IMR-90 (cell line): ENCODE measurements at regions not wholly inside any gene's neighbourhood (a gene's known extent, or its start where the extent isn't known, plus 50 kb on each side); places are given as distances from the start of the nearest gene placed in this dataset.

Source experiments
- ATAC-seq: fragments of 200-7000 bp; cut with Tn5 transposase; 2 replicates; pipeline ENCODE4 v1.9.1; 2020; ENCODE audit warnings: low read depth, mild to moderate bottlenecking, moderate library complexity
- BruUV-seq: library from RNA; stranded (reverse); fragments of 400-500 nt; replicated peaks from 2 replicates; lab custom pipeline; 2021; lab: Mats Ljungman, UMichigan
- CTCF ChIA-PET: fragments of 300-600 bp; formaldehyde crosslinking; extraction: SDS; loops from one replicate; lab custom pipeline; 2021; ENCODE audit warnings: antibody characterized with exemption; lab: Yijun Ruan, JAX
- POLR2A ChIA-PET: fragments of 300-600 bp; sonication (Branson Sonifier 250); formaldehyde crosslinking; loops from one replicate; lab custom pipeline; 2022; ENCODE audit warnings: antibody characterized with exemption; ENCODE audit not compliant: unreplicated experiment; lab: Charles Lee
- DNase-seq: peaks from one replicate; pipeline ENCODE4 v3.0.0; 2013
- H2AFZ ChIP-seq: replicated peaks from 2 replicates; pipeline ENCODE3; 2013; ENCODE audit warnings: low read length, mild to moderate bottlenecking; ENCODE audit not compliant: poor library complexity
- H2AK5ac ChIP-seq: 2 replicates; pipeline ENCODE4 v1.6.1; 2013; ENCODE audit warnings: low read depth, low read length, inconsistent platforms
- H2AK9ac ChIP-seq: replicated peaks from 2 replicates; pipeline ENCODE3; 2013; ENCODE audit warnings: mild to moderate bottlenecking, low read depth, low read length, moderate library complexity; ENCODE audit not compliant: poor library complexity
- H2BK120ac ChIP-seq: 2 replicates; pipeline ENCODE4 v1.6.1; 2013; ENCODE audit warnings: low read depth, low read length, inconsistent platforms
- H2BK15ac ChIP-seq: 3 replicates; pipeline ENCODE4 v1.6.1; 2013; ENCODE audit warnings: low read depth, low read length, inconsistent platforms
- H2BK20ac ChIP-seq: 2 replicates; pipeline ENCODE4 v1.6.1; 2013; ENCODE audit warnings: low read depth, mild to moderate bottlenecking, inconsistent platforms, low read length, moderate library complexity
- H2BK5ac ChIP-seq: 2 replicates; pipeline ENCODE4 v1.6.1; 2013; ENCODE audit warnings: mild to moderate bottlenecking, low read depth, low read length, inconsistent platforms; ENCODE audit not compliant: poor library complexity, severe bottlenecking
- H3K14ac ChIP-seq: replicated peaks from 2 replicates; pipeline ENCODE4 v1.6.1; 2013; ENCODE audit warnings: low read depth, low read length, inconsistent platforms
- H3K18ac ChIP-seq: 2 replicates; pipeline ENCODE4 v1.6.1; 2013; ENCODE audit warnings: low read depth, low read length, control low read depth
- H3K23ac ChIP-seq: 2 replicates; pipeline ENCODE4 v1.6.1; 2013; ENCODE audit warnings: low read depth, low read length, inconsistent platforms
- H3K27ac ChIP-seq: 2 replicates; pipeline ENCODE4 v1.5.1; 2013; ENCODE audit warnings: mild to moderate bottlenecking, control low read depth, low read length; ENCODE audit not compliant: insufficient read depth
- H3K27me3 ChIP-seq: 2 replicates; pipeline ENCODE4 v1.6.1; 2013; ENCODE audit warnings: low read length; ENCODE audit not compliant: control insufficient read depth, insufficient read depth
- H3K36me3 ChIP-seq: 2 replicates; pipeline ENCODE4 v1.6.1; 2013; ENCODE audit warnings: low read length, mixed read lengths; ENCODE audit not compliant: control insufficient read depth, insufficient read depth
- H3K4ac ChIP-seq: 2 replicates; pipeline ENCODE4 v1.6.1; 2013; ENCODE audit warnings: low read depth, low read length, inconsistent platforms
- H3K4me1 ChIP-seq: 2 replicates; pipeline ENCODE4 v1.6.1; 2013; ENCODE audit warnings: low read length, mixed read lengths; ENCODE audit not compliant: control insufficient read depth, insufficient read depth
- H3K4me2 ChIP-seq: 2 replicates; pipeline ENCODE4 v1.6.1; 2013; ENCODE audit warnings: low read depth, mild to moderate bottlenecking, control low read depth, low read length, moderate library complexity
- H3K4me3 ChIP-seq: 2 replicates; pipeline ENCODE4 v1.5.1; 2013; ENCODE audit warnings: low read depth, mild to moderate bottlenecking, control low read depth, low read length, moderate library complexity; ENCODE audit not compliant: insufficient read depth
- H3K56ac ChIP-seq: 2 replicates; pipeline ENCODE4 v1.6.1; 2013; ENCODE audit warnings: low read length, inconsistent platforms; ENCODE audit not compliant: insufficient read depth; ENCODE audit errors: extremely low read depth
- H3K79me1 ChIP-seq, 2 experiments: 2 replicates each; pipeline ENCODE4 v1.6.1; 2013; ENCODE audit warnings: low read length in 2 of 2, inconsistent platforms in 1 of 2, low read depth in 1 of 2
- H3K9ac ChIP-seq: 2 replicates; pipeline ENCODE4 v1.6.1; 2013; ENCODE audit warnings: low read depth, low read length, control low read depth
- H3K9me1 ChIP-seq: 2 replicates; pipeline ENCODE4 v1.6.1; 2013; ENCODE audit warnings: low read length, inconsistent platforms; ENCODE audit not compliant: insufficient read depth
- H3K9me3 ChIP-seq: 2 replicates; pipeline ENCODE4 v1.6.1; 2013; ENCODE audit warnings: low read length; ENCODE audit not compliant: control insufficient read depth, insufficient read depth
- H4K20me1 ChIP-seq: 2 replicates; pipeline ENCODE4 v1.6.1; 2013; ENCODE audit warnings: low read length, inconsistent platforms; ENCODE audit not compliant: insufficient read depth
- H4K5ac ChIP-seq: 2 replicates; pipeline ENCODE4 v1.6.1; 2013; ENCODE audit warnings: mild to moderate bottlenecking, low read depth, low read length, control low read depth
- H4K8ac ChIP-seq, 2 experiments: 2 replicates each; pipeline ENCODE4 v1.6.1; 2013; ENCODE audit warnings: low read depth in 2 of 2, low read length in 2 of 2, control low read depth in 1 of 2, inconsistent platforms in 1 of 2
- H4K91ac ChIP-seq: 2 replicates; pipeline ENCODE4 v1.6.1; 2013; ENCODE audit warnings: low read depth, low read length, inconsistent platforms; ENCODE audit not compliant: insufficient read depth
- BHLHE40 ChIP-seq: fragments of 150-350 bp; IDR thresholded peaks from 2 replicates; pipeline ENCODE4 v1.6.1; 2016; ENCODE audit warnings: mild to moderate bottlenecking, low read depth, low read length
- CEBPB ChIP-seq: IDR thresholded peaks from 2 replicates; pipeline ENCODE4 v1.6.1; 2012; ENCODE audit warnings: low read depth, low read length, improper control_type of control experiment
- FOS ChIP-seq: fragments of 150-350 bp; IDR thresholded peaks from 2 replicates; pipeline ENCODE4 v1.6.1; 2016; ENCODE audit warnings: low read depth, low read length
- MAFK ChIP-seq: IDR thresholded peaks from 2 replicates; pipeline ENCODE4 v1.6.1; 2012; ENCODE audit warnings: low read depth, low read length, improper control_type of control experiment
- MAZ ChIP-seq: IDR thresholded peaks from 2 replicates; pipeline ENCODE4 v1.6.1; 2012; ENCODE audit warnings: low read depth, mild to moderate bottlenecking, low read length, improper control_type of control experiment, moderate library complexity, borderline replicate concordance
- MXI1 ChIP-seq: IDR thresholded peaks from 2 replicates; pipeline ENCODE4 v1.6.1; 2012; ENCODE audit warnings: low read depth, mild to moderate bottlenecking, low read length, moderate library complexity, borderline replicate concordance
- NFE2L2 ChIP-seq: fragments of 150-350 bp; IDR thresholded peaks from 2 replicates; pipeline ENCODE4 v1.6.1; 2016; ENCODE audit warnings: low read depth, mild to moderate bottlenecking, low read length
- RAD21 ChIP-seq: IDR thresholded peaks from 2 replicates; pipeline ENCODE4 v1.6.1; 2012; ENCODE audit warnings: low read length, improper control_type of control experiment
- RCOR1 ChIP-seq: IDR thresholded peaks from 2 replicates; pipeline ENCODE4 v1.6.1; 2012; ENCODE audit warnings: mild to moderate bottlenecking, low read length, improper control_type of control experiment; ENCODE audit not compliant: insufficient replicate concordance
- RFX5 ChIP-seq: IDR thresholded peaks from 2 replicates; pipeline ENCODE4 v1.8.0; 2012; ENCODE audit warnings: low read depth, mild to moderate bottlenecking, low read length, moderate library complexity
- SMC3 ChIP-seq: fragments of 150-350 bp; IDR thresholded peaks from 2 replicates; pipeline ENCODE4 v1.6.1; 2016; ENCODE audit warnings: low read depth, mild to moderate bottlenecking, antibody characterized with exemption, low read length, moderate library complexity
- WGBS, 2 experiments: methylation state at CpG; one replicate each; pipeline versions ENCODE4 v1.1.5 to v1.1.7; 2013; ENCODE audit warnings: missing lambda C conversion rate in 2 of 2; ENCODE audit not compliant: insufficient read length in 1 of 2; ENCODE audit errors: extremely low coverage in 2 of 2; 5-methylcytosine and 5-hydroxymethylcytosine counted together
- dilution Hi-C: fragments of 300-500 bp; cut with HindIII; formaldehyde crosslinking; loops from one replicate; pipeline ENCODE4 v1.14.3; 2018; ENCODE audit warnings: low sequenced_read_pairs; ENCODE audit not compliant: unreplicated experiment
- in situ Hi-C: fragments of 300-500 bp; cut with MboI; formaldehyde crosslinking; loops from 3 replicates; pipeline ENCODE4 v1.14.3; 2019; ENCODE audit warnings: low sequenced_read_pairs, inconsistent platforms, mixed read lengths
- intact Hi-C: fragments of 100-400 bp; cut with micrococcal nuclease; formaldehyde crosslinking; loops from 2 replicates; pipeline ENCODE4 v1.10.0; 2022
- TF ChIP-seq, protein P1 (sequence below): conservative IDR thresholded peaks from 2 replicates; pipeline ENCODE4 v1.5.1; 2012; ENCODE audit warnings: mild to moderate bottlenecking, low read depth, low read length, improper control_type of control experiment

DNA sequence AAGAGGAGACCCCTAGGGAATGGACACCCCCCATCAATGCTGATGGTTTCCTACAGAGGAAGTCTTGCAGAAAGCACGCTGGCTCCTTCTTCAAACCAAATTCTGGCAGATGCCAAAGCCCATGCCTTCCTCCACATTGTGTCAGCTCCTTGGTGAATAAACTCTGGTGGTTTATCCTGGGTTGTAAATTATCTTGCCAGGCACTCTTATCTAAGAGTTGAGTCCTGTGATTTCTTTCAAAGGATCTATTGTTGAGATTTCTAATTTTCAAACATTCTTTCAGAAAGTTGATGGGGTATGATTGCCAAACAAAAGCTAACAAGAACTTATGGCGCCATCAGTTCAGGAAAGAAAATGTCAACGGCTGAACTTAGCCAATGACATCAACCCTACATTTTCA, 160.4 kb downstream of the NSG2 start:
- H2BK120ac ChIP-seq = no peak overlapping the region
- no peaks in the 10 kb centered on the region for H3K79me1 ChIP-seq
- H3K4ac ChIP-seq = no peak overlapping the region
- H2AK5ac ChIP-seq = no peak overlapping the region
- H3K9me3 ChIP-seq = peaks cover 19% of the 10 kb centered on the region
- H3K9ac ChIP-seq = no peak overlapping the region
- no peak overlapping the region for H2BK5ac ChIP-seq
- POLR2A ChIA-PET = no interaction called here
- ATAC-seq (no peak), DNase-seq (no peak)
- no peak overlapping the region for H2AFZ ChIP-seq
- no peak overlapping the region for H3K56ac ChIP-seq
- TF ChIP-seq CEBPB (no peak), SMC3 (no peak), MAFK (no peak), BHLHE40 (no peak), RAD21 (no peak), NFE2L2 (no peak), RFX5 (no peak), MXI1 (no peak), RCOR1 (no peak), FOS (no peak), MAZ (no peak)
- TF ChIP-seq, protein P1, sequence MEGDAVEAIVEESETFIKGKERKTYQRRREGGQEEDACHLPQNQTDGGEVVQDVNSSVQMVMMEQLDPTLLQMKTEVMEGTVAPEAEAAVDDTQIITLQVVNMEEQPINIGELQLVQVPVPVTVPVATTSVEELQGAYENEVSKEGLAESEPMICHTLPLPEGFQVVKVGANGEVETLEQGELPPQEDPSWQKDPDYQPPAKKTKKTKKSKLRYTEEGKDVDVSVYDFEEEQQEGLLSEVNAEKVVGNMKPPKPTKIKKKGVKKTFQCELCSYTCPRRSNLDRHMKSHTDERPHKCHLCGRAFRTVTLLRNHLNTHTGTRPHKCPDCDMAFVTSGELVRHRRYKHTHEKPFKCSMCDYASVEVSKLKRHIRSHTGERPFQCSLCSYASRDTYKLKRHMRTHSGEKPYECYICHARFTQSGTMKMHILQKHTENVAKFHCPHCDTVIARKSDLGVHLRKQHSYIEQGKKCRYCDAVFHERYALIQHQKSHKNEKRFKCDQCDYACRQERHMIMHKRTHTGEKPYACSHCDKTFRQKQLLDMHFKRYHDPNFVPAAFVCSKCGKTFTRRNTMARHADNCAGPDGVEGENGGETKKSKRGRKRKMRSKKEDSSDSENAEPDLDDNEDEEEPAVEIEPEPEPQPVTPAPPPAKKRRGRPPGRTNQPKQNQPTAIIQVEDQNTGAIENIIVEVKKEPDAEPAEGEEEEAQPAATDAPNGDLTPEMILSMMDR = no peak
- no peak overlapping the region for H2BK15ac ChIP-seq
- no peak overlapping the region for H3K23ac ChIP-seq
- no TSS peak for BruUV-seq
- intact Hi-C loops (no loop called here), dilution Hi-C loops (no loop called here), in situ Hi-C loops (no loop called here)
- no peak overlapping the region for H2AK9ac ChIP-seq
- H3K4me1 ChIP-seq = no peaks in the 10 kb centered on the region
- H3K4me3 ChIP-seq = no peak overlapping the region
- no peak overlapping the region for H3K27ac ChIP-seq
- H4K91ac ChIP-seq = no peak overlapping the region
- WGBS, 2 experiments = no CpG with 5 or more reads among the region's 3 CpGs
- H3K14ac ChIP-seq = no peak overlapping the region
- H4K20me1 ChIP-seq = no peaks in the 10 kb centered on the region
- H3K4me2 ChIP-seq = no peak overlapping the region
- no peak overlapping the region for H4K8ac ChIP-seq
- H2BK20ac ChIP-seq = no peak overlapping the region
- H3K18ac ChIP-seq = no peak overlapping the region
- no peaks in the 10 kb centered on the region for H3K9me1 ChIP-seq
- CTCF ChIA-PET = no interaction called here
- H3K36me3 ChIP-seq = no peaks in the 10 kb centered on the region
- H3K27me3 ChIP-seq = no peaks in the 10 kb centered on the region
- H4K5ac ChIP-seq = no peak overlapping the region
